ENCODE measurements at regions not wholly inside any gene's neighbourhood (a gene's known extent, or its start where the extent isn't known, plus 50 kb on each side); places are given as distances from the start of the nearest gene placed in this dataset.
A peak's percentile ranks its signal among the peaks of the same experiment; 100 is the strongest.
"Not testable (repeated sequence)": the region's sequence is repeated elsewhere in the genome, so short reads cannot be mapped to it uniquely, and the experiment has no call there.

- no peak for DNase-seq
Observed at GRCh38 chr4:163077680-163078079, 89.0 kb downstream of the NAF1 start.

DNA sequence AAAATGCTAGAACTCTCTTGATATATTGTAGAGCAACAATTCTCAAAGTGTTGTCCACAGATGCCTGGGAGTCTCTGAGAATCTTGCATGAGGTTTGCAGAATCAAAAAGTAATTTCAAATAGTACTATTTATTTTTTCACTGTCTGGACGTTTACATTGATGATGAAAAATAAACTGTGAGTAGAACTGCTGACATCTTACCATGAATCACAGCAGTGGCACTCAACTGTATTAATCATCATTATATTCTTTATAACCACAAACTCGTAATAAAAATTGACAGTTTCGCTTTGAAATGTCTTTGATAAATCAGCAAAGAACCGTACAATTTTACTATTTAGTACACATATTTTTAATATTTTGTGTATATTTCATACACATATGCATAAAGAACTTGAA is 94.5 kb downstream of the NAF1 start:
- DNase-seq = no peak

DNA sequence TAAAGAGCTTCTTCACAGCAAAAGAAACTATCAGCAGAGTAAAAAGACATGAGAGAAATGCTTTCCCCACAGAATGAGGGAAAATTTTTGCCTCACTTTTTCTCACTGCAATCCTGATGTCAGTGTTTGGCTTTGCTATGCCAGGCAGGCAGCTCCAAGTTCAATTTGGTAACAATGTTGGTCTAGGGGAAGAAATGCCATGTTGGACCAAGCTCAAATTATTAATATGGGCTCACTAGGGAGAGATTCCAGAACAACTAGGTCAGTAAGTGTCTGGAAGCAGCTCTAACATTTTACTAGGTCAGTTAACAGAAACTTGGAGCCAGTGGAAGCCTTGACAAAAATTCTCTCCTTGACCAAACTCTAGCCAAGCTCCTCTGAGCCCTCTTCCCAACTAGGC is 95.4 kb downstream of the NAF1 start:
- DNase-seq = no peak

GRCh38 chr4:163070023-163070422 is 96.7 kb downstream of the NAF1 start:
- DNase-seq = no peak

DNA sequence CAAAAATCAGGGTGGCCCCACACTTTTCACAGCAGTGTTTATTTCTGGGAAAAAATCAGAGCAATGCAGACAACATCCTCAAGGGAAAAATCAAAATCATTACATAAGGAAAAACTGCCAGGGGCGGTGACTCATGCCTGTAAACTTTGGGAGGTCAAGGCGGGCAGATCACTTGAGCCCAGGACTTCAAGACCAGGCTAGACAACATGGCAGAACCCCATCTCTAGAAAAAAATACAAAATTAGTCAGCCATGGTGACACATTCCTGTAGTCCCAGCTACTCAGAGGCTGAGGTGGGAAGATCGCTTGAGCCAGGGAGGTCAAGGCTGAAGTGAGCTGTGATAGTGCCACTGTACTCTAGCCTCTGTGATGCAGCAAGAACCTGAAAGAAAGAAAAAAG is 102.8 kb downstream of the NAF1 start:
- DNase-seq = no peak

DNA sequence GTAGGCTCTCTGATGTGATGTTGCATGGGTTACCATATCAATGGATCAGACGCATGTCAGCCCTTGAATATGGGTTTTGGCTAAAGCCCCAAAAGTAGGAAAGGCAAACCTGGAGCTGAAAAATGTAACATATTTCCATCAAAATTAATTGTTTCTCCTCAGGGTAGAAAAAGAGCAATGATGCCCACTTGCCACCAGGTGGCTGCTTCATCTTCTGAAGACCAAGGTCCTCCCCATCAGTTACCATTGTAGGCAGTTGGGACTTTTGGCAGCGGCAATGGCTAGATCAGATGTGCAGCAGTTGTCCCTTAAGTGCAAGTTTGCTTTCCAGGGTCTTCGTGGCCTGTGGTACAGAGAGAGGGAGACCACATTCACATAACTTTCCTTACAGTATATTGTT is 118.2 kb downstream of the NAF1 start:
- DNase-seq = no peak

DNA sequence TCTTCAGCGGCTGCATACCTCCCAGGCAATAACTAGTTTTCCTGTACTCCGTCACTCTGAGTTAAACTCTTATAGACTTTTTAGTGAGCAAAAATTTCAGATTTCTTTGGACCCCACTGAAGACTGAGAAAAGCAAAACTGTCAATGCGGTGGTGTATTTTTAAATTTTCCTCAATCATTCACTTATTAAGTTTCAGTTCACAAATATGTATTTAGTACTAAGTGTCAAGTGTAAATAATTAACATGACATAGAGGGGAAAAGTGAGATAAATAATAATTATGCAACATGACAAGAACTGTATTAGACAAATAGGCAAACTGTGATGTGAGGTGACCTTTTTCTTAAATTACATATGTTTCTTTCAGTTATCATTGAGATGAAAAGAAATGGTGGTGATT is 124.4 kb downstream of the NAF1 start:
- DNase-seq = no peak

DNA sequence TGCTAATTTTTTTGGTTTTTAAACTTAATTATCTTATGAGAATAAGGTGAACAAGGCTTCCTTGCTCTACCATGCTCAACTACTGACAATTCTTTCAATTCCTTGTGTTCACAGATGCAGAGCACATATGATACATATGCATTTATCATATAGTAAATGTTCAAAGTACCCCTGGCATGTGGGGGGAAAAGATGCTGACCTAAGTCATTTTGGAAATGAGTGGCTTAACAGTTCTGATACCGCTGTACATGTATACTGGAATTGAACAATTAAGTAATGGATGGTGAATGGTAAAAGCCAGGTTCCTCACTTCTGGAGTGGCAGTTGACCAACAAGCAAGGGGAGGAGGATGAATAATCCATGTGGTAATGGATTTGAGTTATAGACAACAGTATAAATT is 149.6 kb downstream of the NAF1 start:
- no peak for DNase-seq

DNA sequence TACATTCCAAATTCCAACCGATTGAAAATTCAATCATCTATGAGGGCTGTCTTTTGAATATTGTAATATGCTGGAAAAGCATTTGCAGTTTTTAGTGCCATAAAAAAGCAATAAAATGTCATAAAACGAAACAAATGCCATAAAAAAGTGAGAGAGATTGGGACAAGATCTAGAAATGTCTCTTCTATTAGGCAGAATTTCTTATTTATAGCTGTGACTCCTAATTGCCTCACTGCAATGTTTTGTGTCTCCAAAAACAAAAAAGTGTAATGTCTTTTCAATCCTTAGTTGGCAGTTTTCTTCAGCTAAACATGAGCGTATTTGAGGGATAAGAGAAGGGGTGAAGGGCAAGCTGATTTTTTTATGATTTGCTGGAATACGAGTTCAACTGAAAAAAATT is 153.9 kb downstream of the NAF1 start:
- no peak for DNase-seq

GRCh38 chr4:163003979-163004378 is 162.7 kb downstream of the NAF1 start:
- no peak for DNase-seq

GRCh38 chr4:162988530-162988929 is 178.2 kb downstream of the NAF1 start:
- no peak for DNase-seq

- DNase-seq = no peak
Observed at GRCh38 chr4:162985131-162985530, 181.6 kb downstream of the NAF1 start.

GRCh38 chr4:162984621-162985020 is 182.1 kb downstream of the NAF1 start:
- no peak for DNase-seq

DNA sequence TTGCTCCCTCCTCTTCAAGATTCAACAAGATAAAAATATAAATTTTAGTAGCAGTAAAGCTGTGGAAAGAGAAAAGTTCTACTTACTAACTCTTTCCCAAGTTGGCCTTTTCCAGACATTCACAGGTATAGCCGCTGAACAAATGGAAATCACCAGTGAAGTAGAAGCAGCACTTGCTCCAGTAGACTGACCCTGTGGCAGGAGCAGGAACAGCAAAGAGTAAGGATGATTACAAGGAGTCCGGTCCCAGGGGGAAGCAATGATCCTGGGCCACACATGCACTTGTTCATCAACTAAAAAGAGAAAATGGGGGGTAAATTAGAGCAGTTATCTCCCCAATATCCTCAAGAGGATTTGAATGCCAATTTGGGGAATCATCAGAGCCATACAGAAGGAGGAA is 184.9 kb downstream of the NAF1 start:
- no peak for DNase-seq

GRCh38 chr4:162978398-162978797 is 188.3 kb downstream of the NAF1 start:
- no peak for DNase-seq

DNA sequence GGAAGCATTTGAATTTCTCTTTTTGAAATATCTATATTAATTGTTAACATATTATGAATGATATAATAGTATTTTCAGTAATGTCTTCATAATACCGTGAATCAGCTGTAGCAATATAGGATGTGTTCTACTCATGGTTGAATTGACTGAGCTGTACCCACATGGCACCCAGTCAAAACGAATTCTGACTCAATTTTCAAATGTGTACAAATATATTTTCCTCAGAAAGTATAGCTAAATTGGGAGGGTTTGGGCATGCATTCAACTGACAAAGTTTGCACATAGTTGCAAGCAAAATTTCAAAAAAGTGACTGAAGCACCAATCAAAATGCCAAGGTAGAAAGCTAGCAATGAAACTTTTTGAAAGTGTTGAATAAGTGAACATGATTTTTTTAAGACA is 188.9 kb downstream of the NAF1 start:
- no peak for DNase-seq

DNA sequence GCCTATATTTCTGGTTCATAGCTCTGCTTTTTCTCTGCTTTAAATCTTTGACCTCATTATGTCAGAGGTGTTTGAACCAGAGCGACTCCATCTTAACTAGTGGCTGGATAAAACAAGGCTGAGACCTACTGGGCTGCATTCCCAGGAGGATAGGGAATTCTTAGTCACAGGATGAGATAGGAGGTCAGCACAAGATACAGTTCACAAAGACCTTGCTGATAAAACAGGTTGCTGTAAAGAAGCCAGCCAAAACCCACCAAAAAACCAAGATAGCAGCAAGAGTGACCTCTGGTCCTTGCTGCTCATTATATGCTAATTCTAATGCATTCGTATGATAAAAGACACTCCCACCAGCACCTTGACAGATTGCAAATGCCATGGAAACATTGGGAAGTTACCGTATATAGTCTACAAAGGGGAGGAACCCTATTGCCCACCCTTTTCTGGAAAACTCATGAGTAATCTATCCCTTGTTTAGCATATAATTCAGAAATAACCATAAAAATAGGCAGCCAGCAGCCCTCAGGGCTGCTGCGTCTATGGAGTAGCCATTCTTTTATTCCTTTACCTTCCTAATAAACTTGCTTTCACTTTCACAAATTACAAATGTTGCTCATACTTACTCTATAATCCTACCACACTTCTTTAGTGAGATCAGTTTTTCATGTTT is 193.9 kb downstream of the NAF1 start:
- no peak for DNase-seq

- no peak for DNase-seq
Observed at GRCh38 chr4:162969194-162969593, 197.5 kb downstream of the NAF1 start.

- DNase-seq = not testable (repeated sequence)
Observed at GRCh38 chr4:162965978-162966377, 200.7 kb downstream of the NAF1 start.

DNA sequence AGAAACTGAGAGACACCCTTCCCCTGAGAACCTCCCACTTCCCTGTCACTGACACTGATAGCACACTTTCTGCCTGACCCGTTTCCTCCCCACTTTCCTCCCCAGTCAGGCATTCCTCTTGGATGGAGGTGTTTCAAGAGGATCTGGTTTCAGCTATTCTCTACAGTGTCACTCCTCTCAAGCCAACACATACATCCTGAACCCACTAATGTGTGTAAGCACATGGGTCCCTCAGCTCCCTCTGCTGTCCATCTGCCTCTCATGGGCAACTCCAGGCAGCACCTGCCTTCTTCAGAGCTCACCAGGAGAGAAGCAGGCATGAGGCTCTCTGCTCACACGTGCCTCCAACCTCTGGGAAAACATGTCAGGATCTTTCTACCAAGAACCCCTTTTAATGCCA is 207.6 kb downstream of the NAF1 start:
- peak in 2 of 58 donors; percentile 1 for DNase-seq

- DNase-seq = no peak
Observed at GRCh38 chr4:162957521-162958143, 209.1 kb downstream of the NAF1 start.

DNA sequence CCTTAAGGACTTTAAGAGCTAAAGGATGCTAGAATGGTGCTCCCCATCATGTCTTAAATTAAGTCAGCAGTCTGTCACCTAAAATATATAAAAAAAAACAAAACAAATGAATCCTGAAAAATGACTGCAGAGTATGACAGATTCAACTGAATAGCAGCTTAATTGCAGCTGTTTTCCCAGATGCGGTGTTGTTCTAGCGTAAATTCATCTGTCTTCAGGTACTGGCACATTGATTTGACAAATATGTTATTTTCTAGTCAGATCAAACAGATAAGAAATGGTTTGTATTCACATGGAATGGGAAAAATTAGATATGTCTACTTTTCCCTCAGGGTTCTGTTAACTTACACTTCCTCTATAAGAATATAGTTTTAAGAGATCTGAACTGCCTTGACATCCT is 211.7 kb downstream of the NAF1 start:
- no peak for DNase-seq

GRCh38 chr4:162952232-162952631 is 214.5 kb downstream of the NAF1 start:
- peak in 1 of 58 donors; percentile 1 for DNase-seq

GRCh38 chr4:162945713-162946112 is 221.0 kb downstream of the NAF1 start:
- DNase-seq = no peak
